Fibroblast of lung (primary cell): ENCODE measurements at regions not wholly inside any gene's neighbourhood (a gene's known extent, or its start where the extent isn't known, plus 50 kb on each side); places are given as distances from the start of the nearest gene placed in this dataset.

Experiments
- DNase-seq, 2 donors: peaks; one replicate each; pipeline versions ENCODE4 v3.0.0 to v3.0.0-alpha.2; 2010; ENCODE audit warnings: low read depth in 2 of 2
- H2AFZ ChIP-seq: 2 replicates; pipeline ENCODE4 v1.5.1; 2012; ENCODE audit warnings: low read length, control low read depth, inconsistent platforms
- H3K27ac ChIP-seq: 2 replicates; pipeline ENCODE4 v1.5.1; 2011; ENCODE audit warnings: low read length, control low read depth; ENCODE audit not compliant: insufficient read depth
- H3K27me3 ChIP-seq: 2 replicates; pipeline ENCODE4 v1.5.1; 2011; ENCODE audit warnings: mild to moderate bottlenecking, low read length; ENCODE audit not compliant: control insufficient read depth, insufficient read depth
- H3K36me3 ChIP-seq: 2 replicates; pipeline ENCODE4 v1.5.1; 2011; ENCODE audit warnings: low read length; ENCODE audit not compliant: control insufficient read depth, insufficient read depth
- H3K4me1 ChIP-seq: 2 replicates; pipeline ENCODE4 v1.5.1; 2011; ENCODE audit warnings: low read length; ENCODE audit not compliant: control insufficient read depth, insufficient read depth; ENCODE audit errors: extremely low read depth
- H3K4me2 ChIP-seq: 2 replicates; pipeline ENCODE4 v1.5.1; 2011; ENCODE audit warnings: low read length, control low read depth; ENCODE audit not compliant: insufficient read depth; ENCODE audit errors: extremely low read depth
- H3K4me3 ChIP-seq, 4 experiments: fragments of 200-600 bp in 1 of 4; sonication (generic) in 1 of 4; replicated peaks in 1 of 4; 2 replicates each; pipeline ENCODE4 v1.5.1; 2011 to 2016; ENCODE audit warnings: low read length in 4 of 4, low read depth in 3 of 4, mild to moderate bottlenecking in 3 of 4, control low read depth in 2 of 4, inconsistent platforms in 1 of 4, mixed read lengths in 1 of 4; ENCODE audit not compliant: insufficient read depth in 1 of 4; ENCODE audit errors: control extremely low read depth in 1 of 4
- H3K79me2 ChIP-seq: 2 replicates; pipeline ENCODE4 v1.5.1; 2012; ENCODE audit warnings: mild to moderate bottlenecking, low read length, inconsistent platforms; ENCODE audit not compliant: control insufficient read depth, insufficient read depth
- H3K9ac ChIP-seq: 2 replicates; pipeline ENCODE4 v1.5.1; 2011; ENCODE audit warnings: mild to moderate bottlenecking, low read length, control low read depth; ENCODE audit not compliant: insufficient read depth
- H3K9me3 ChIP-seq: 2 replicates; pipeline ENCODE4 v1.5.1; 2012; ENCODE audit warnings: low read depth, low read length; ENCODE audit not compliant: control insufficient read depth, insufficient read depth
- H4K20me1 ChIP-seq: 2 replicates; pipeline ENCODE4 v1.5.1; 2011; ENCODE audit warnings: low read length; ENCODE audit not compliant: control insufficient read depth, insufficient read depth; ENCODE audit errors: extremely low read depth
- EZH2 ChIP-seq: IDR thresholded peaks from 2 replicates; pipeline ENCODE4 v1.5.1; 2012; ENCODE audit warnings: low read length, control low read depth, mild to moderate bottlenecking; ENCODE audit errors: missing control alignments
- TF ChIP-seq, protein P1 (sequence below), 2 donors: IDR thresholded peaks in 1 of 2; conservative IDR thresholded peaks in 1 of 2; 1 replicate in 1 of 2; 2 replicates in 1 of 2; pipeline ENCODE4 v1.5.1; 2011 to 2012; ENCODE audit warnings: low read length in 2 of 2, control low read depth in 1 of 2, inconsistent platforms in 1 of 2, low read depth in 1 of 2, mild to moderate bottlenecking in 1 of 2

GRCh38 chr20:50295762-50296449 lies 105.3 kb downstream of the CEBPB start:
- H3K4me2 ChIP-seq: no peak overlapping the region
- no peaks in the 10 kb centered on the region for H3K36me3 ChIP-seq
- no peak overlapping the region for H3K9ac ChIP-seq
- H4K20me1 ChIP-seq: no peaks in the 10 kb centered on the region
- peak overlapping the region; percentile 29 for H3K27ac ChIP-seq
- TF ChIP-seq, protein P1, sequence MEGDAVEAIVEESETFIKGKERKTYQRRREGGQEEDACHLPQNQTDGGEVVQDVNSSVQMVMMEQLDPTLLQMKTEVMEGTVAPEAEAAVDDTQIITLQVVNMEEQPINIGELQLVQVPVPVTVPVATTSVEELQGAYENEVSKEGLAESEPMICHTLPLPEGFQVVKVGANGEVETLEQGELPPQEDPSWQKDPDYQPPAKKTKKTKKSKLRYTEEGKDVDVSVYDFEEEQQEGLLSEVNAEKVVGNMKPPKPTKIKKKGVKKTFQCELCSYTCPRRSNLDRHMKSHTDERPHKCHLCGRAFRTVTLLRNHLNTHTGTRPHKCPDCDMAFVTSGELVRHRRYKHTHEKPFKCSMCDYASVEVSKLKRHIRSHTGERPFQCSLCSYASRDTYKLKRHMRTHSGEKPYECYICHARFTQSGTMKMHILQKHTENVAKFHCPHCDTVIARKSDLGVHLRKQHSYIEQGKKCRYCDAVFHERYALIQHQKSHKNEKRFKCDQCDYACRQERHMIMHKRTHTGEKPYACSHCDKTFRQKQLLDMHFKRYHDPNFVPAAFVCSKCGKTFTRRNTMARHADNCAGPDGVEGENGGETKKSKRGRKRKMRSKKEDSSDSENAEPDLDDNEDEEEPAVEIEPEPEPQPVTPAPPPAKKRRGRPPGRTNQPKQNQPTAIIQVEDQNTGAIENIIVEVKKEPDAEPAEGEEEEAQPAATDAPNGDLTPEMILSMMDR (conservative IDR thresholded peaks at IDR 0.05 in 1 of 2, IDR thresholded peaks at IDR 0.05 in 1 of 2; ENCODE audit: low read depth in 1 of 2, low read length in 2 of 2): no peak
- TF ChIP-seq EZH2: no peak
- H3K79me2 ChIP-seq: no peaks in the 10 kb centered on the region
- H3K4me3 ChIP-seq: no peak overlapping the region
- DNase-seq: no peak
- H3K4me1 ChIP-seq: peaks cover 18% of the 10 kb centered on the region
- H3K9me3 ChIP-seq: no peaks in the 10 kb centered on the region
- no peak overlapping the region for H2AFZ ChIP-seq
- H3K27me3 ChIP-seq: no peaks in the 10 kb centered on the region

- peaks cover 15% of the 10 kb centered on the region for H3K4me1 ChIP-seq
- no peaks in the 10 kb centered on the region for H3K27me3 ChIP-seq
- no peak overlapping the region for H3K9ac ChIP-seq
- DNase-seq: peak in 1 of 2 donors; percentile 45
- no peaks in the 10 kb centered on the region for H3K79me2 ChIP-seq
- no peak overlapping the region for H3K4me2 ChIP-seq
- H3K27ac ChIP-seq: peak overlapping the region; percentile 29
- no peak for TF ChIP-seq EZH2
- TF ChIP-seq, protein P1 (conservative IDR thresholded peaks at IDR 0.05 in 1 of 2, IDR thresholded peaks at IDR 0.05 in 1 of 2; ENCODE audit: low read depth in 1 of 2, low read length in 2 of 2): no peak
- H4K20me1 ChIP-seq: no peaks in the 10 kb centered on the region
- no peaks in the 10 kb centered on the region for H3K9me3 ChIP-seq
- H3K36me3 ChIP-seq: no peaks in the 10 kb centered on the region
- no peak overlapping the region for H2AFZ ChIP-seq
- H3K4me3 ChIP-seq: no peak overlapping the region
Observed at GRCh38 chr20:50296450-50297375, 106.1 kb downstream of the CEBPB start.
